ENCODE measurements at regions not wholly inside any gene's neighbourhood (a gene's known extent, or its start where the extent isn't known, plus 50 kb on each side); places are given as distances from the start of the nearest gene placed in this dataset.

DNA sequence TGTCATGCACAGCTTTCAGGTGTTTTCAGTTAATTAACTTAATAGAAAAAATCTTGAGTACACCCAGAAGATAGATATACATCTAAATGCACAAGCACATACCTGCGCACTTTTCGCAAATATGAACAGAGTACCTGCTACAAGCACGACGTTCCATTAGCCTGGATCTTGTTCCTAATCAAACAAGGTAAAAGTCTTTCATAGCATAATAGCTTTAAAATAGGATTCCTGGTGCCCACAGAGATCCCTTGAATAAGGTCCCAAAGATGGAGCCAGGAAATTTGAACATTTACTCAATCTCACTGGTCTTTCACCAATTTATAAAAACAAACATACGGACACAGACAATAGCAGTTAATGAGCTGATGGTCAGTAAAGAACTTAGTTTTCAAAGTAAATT lies 689.8 kb upstream of the CHORDC1 start:
- TF ChIP-seq, protein P1, sequence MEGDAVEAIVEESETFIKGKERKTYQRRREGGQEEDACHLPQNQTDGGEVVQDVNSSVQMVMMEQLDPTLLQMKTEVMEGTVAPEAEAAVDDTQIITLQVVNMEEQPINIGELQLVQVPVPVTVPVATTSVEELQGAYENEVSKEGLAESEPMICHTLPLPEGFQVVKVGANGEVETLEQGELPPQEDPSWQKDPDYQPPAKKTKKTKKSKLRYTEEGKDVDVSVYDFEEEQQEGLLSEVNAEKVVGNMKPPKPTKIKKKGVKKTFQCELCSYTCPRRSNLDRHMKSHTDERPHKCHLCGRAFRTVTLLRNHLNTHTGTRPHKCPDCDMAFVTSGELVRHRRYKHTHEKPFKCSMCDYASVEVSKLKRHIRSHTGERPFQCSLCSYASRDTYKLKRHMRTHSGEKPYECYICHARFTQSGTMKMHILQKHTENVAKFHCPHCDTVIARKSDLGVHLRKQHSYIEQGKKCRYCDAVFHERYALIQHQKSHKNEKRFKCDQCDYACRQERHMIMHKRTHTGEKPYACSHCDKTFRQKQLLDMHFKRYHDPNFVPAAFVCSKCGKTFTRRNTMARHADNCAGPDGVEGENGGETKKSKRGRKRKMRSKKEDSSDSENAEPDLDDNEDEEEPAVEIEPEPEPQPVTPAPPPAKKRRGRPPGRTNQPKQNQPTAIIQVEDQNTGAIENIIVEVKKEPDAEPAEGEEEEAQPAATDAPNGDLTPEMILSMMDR (IDR thresholded peaks at IDR 0.05; ENCODE audit: poor library complexity): no peak
- TF ChIP-seq EZH2phosphoT487 (IDR thresholded peaks at IDR 0.05; ENCODE audit: low read depth, severe bottlenecking, unreplicated experiment): no peak

Measured in hepatocyte (in vitro differentiated cells).